ENCODE measurements at regions not wholly inside any gene's neighbourhood (a gene's known extent, or its start where the extent isn't known, plus 50 kb on each side); places are given as distances from the start of the nearest gene placed in this dataset.

- Mint-ChIP-seq H3K4me3 (no peak overlapping the region), H3K36me3 (no peaks in the 10 kb centered on the region), H3K27me3 (no peaks in the 10 kb centered on the region), H3K27ac (no peak overlapping the region), H3K9me3 (no peaks in the 10 kb centered on the region), H3K4me1 (ENCODE audit: unreplicated experiment) (no peaks in the 10 kb centered on the region)
- TF ChIP-seq CTCF (conservative IDR thresholded peaks at IDR 0.05) = no peak
- DNase-seq (ENCODE audit: extremely low spot score, unreplicated experiment) = no peak
These were observed 211.1 kb downstream of the OGFRL1 start for GRCh38 chr6:71499667-71500066.

- H3K36me3 Mint-ChIP-seq = no peaks in the 10 kb centered on the region
- H3K4me1 Mint-ChIP-seq (ENCODE audit: unreplicated experiment) = no peaks in the 10 kb centered on the region
- TF ChIP-seq CTCF (conservative IDR thresholded peaks at IDR 0.05) = no peak
These were observed 213.6 kb downstream of the OGFRL1 start for GRCh38 chr6:71502168-71502567.

GRCh38 chr6:71502956-71503355 is 214.3 kb downstream of the OGFRL1 start:
- no peaks in the 10 kb centered on the region for H3K4me1 Mint-ChIP-seq (ENCODE audit: unreplicated experiment)
- no peaks in the 10 kb centered on the region for H3K27me3 Mint-ChIP-seq
- DNase-seq (ENCODE audit: extremely low spot score, unreplicated experiment) = no peak
- no peaks in the 10 kb centered on the region for H3K9me3 Mint-ChIP-seq
- no peaks in the 10 kb centered on the region for H3K36me3 Mint-ChIP-seq
- TF ChIP-seq CTCF (conservative IDR thresholded peaks at IDR 0.05) = no peak
- no peak overlapping the region for H3K4me3 Mint-ChIP-seq
- H3K27ac Mint-ChIP-seq = no peak overlapping the region

More at GRCh38 chr6:71502168-71502567, 213.6 kb downstream of the OGFRL1 start:
- Mint-ChIP-seq H3K27me3 (no peaks in the 10 kb centered on the region), H3K9me3 (no peaks in the 10 kb centered on the region), H3K27ac (no peak overlapping the region), H3K4me3 (no peak overlapping the region)
- no peak for DNase-seq (ENCODE audit: extremely low spot score, unreplicated experiment)

- DNase-seq (ENCODE audit: extremely low spot score, unreplicated experiment) = no peak
- Mint-ChIP-seq H3K27me3 (no peaks in the 10 kb centered on the region), H3K4me3 (no peak overlapping the region), H3K4me1 (ENCODE audit: unreplicated experiment) (peaks cover 5% of the 10 kb centered on the region), H3K36me3 (no peaks in the 10 kb centered on the region), H3K27ac (no peak overlapping the region), H3K9me3 (no peaks in the 10 kb centered on the region)
- no peak for TF ChIP-seq CTCF (conservative IDR thresholded peaks at IDR 0.05)
These were observed 218.6 kb downstream of the OGFRL1 start for GRCh38 chr6:71507183-71507582.

GRCh38 chr6:71509191-71510005 is 220.8 kb downstream of the OGFRL1 start:
- Mint-ChIP-seq H3K27ac (peak overlapping the region; percentile 27), H3K36me3 (no peaks in the 10 kb centered on the region)
- no peak for TF ChIP-seq CTCF (conservative IDR thresholded peaks at IDR 0.05)

More at GRCh38 chr6:71509191-71510005, 220.8 kb downstream of the OGFRL1 start:
- H3K27me3 Mint-ChIP-seq = no peaks in the 10 kb centered on the region
- no peak for DNase-seq (ENCODE audit: extremely low spot score, unreplicated experiment)
- no peak overlapping the region for H3K4me3 Mint-ChIP-seq
- H3K4me1 Mint-ChIP-seq (ENCODE audit: unreplicated experiment) = peaks cover 5% of the 10 kb centered on the region
- no peaks in the 10 kb centered on the region for H3K9me3 Mint-ChIP-seq

All from type B pancreatic cell (in vitro differentiated cells).